GM12891 (cell line): ENCODE measurements at regions not wholly inside any gene's neighbourhood (a gene's known extent, or its start where the extent isn't known, plus 50 kb on each side); places are given as distances from the start of the nearest gene placed in this dataset.

ENCODE experiments used
- POLR2A ChIP-seq: IDR thresholded peaks from 2 replicates; pipeline ENCODE4 v1.6.1; 2011; ENCODE audit warnings: low read depth, low read length, control low read depth
- TAF1 ChIP-seq: IDR thresholded peaks from 2 replicates; pipeline ENCODE4 v1.6.1; 2011; ENCODE audit warnings: low read depth, low read length, control low read depth

DNA sequence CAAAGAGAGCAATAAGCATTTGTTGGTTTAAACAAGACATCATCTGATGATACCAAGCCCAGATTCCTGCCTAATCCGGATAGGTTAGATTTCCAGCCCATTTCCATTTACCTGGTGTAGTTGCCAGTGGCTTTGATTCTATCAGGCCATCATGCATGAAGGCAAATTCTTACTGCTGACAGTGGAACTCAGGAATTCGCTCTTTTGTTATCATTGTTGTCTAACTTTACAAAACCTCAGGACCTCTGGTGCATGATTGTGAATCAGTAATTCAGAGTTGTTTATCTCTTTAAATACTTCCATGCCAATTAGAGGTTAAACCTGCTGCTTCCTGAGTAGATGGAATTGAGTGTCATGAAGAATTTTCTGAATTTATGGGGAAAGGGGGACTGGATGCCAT is 76.5 kb downstream of the C9orf152 start:
- TF ChIP-seq POLR2A (no peak), TAF1 (no peak)
